H9 (cell line): ENCODE measurements at regions not wholly inside any gene's neighbourhood (a gene's known extent, or its start where the extent isn't known, plus 50 kb on each side); places are given as distances from the start of the nearest gene placed in this dataset.

Experiments
- DNase-seq: peaks from one replicate; pipeline ENCODE4 v3.0.0-alpha.2; 2017
- H2AFZ ChIP-seq: one replicate; pipeline ENCODE4 v1.6.1; 2013; ENCODE audit warnings: mild to moderate bottlenecking, low read length, control low read depth, moderate library complexity
- H2AK5ac ChIP-seq: 2 replicates; pipeline ENCODE4 v1.6.1; 2013; ENCODE audit warnings: low read length, control low read depth, mixed read lengths; ENCODE audit not compliant: insufficient read length
- H2BK120ac ChIP-seq: one replicate; pipeline ENCODE4 v1.6.1; 2013; ENCODE audit warnings: low read depth, mild to moderate bottlenecking, low read length, control low read depth, inconsistent platforms; ENCODE audit not compliant: poor library complexity, severe bottlenecking
- H2BK12ac ChIP-seq: 2 replicates; pipeline ENCODE4 v1.6.1; 2013; ENCODE audit warnings: low read length, control low read depth, mixed read lengths, low read depth; ENCODE audit not compliant: insufficient read length
- H2BK15ac ChIP-seq: 2 replicates; pipeline ENCODE4 v1.6.1; 2013; ENCODE audit warnings: low read depth, low read length, control low read depth
- H2BK20ac ChIP-seq: one replicate; pipeline ENCODE4 v1.6.1; 2013; ENCODE audit warnings: low read depth, mild to moderate bottlenecking, low read length, control low read depth, inconsistent platforms; ENCODE audit not compliant: poor library complexity, severe bottlenecking
- H2BK5ac ChIP-seq: 2 replicates; pipeline ENCODE4 v1.6.1; 2013; ENCODE audit warnings: low read length, control low read depth, mixed read lengths; ENCODE audit not compliant: insufficient read length
- H3K14ac ChIP-seq: 2 replicates; pipeline ENCODE4 v1.6.1; 2013; ENCODE audit warnings: low read length, control low read depth; ENCODE audit not compliant: insufficient read depth
- H3K18ac ChIP-seq: 2 replicates; pipeline ENCODE4 v1.6.1; 2013; ENCODE audit warnings: low read depth, mild to moderate bottlenecking, mixed read lengths, low read length, control low read depth; ENCODE audit not compliant: insufficient read length
- H3K23ac ChIP-seq: 2 replicates; pipeline ENCODE4 v1.6.1; 2013; ENCODE audit warnings: low read length, control low read depth, mixed read lengths, low read depth; ENCODE audit not compliant: insufficient read length
- H3K23me2 ChIP-seq: 2 replicates; pipeline ENCODE4 v1.6.1; 2013; ENCODE audit warnings: low read depth, mild to moderate bottlenecking, mixed read lengths, low read length, control low read depth; ENCODE audit not compliant: insufficient read length, poor library complexity, severe bottlenecking
- H3K27ac ChIP-seq: 2 replicates; pipeline ENCODE4 v1.5.1; 2013; ENCODE audit warnings: low read length, control low read depth, mixed read lengths, low read depth; ENCODE audit not compliant: insufficient read length
- H3K27me3 ChIP-seq: 2 replicates; pipeline ENCODE4 v1.6.1; 2013; ENCODE audit warnings: low read length, control low read depth, inconsistent platforms; ENCODE audit not compliant: insufficient read depth
- H3K4ac ChIP-seq: 2 replicates; pipeline ENCODE4 v1.6.1; 2013; ENCODE audit warnings: low read depth, mild to moderate bottlenecking, control low read depth, inconsistent platforms, low read length, moderate library complexity
- H3K4me1 ChIP-seq: 2 replicates; pipeline ENCODE4 v1.6.1; 2013; ENCODE audit warnings: low read length, control low read depth, inconsistent platforms; ENCODE audit not compliant: insufficient read depth
- H3K4me2 ChIP-seq: 2 replicates; pipeline ENCODE4 v1.6.1; 2013; ENCODE audit warnings: low read length, control low read depth, mixed read lengths; ENCODE audit not compliant: insufficient read length, insufficient read depth
- H3K56ac ChIP-seq: 2 replicates; pipeline ENCODE4 v1.6.1; 2013; ENCODE audit warnings: low read depth, mild to moderate bottlenecking, mixed read lengths, low read length, control low read depth; ENCODE audit not compliant: insufficient read length
- H3K79me1 ChIP-seq: 2 replicates; pipeline ENCODE4 v1.6.1; 2013; ENCODE audit warnings: low read depth, mild to moderate bottlenecking, moderate library complexity, low read length, control low read depth, inconsistent platforms; ENCODE audit not compliant: insufficient read depth, poor library complexity, severe bottlenecking
- H3K79me2 ChIP-seq: 2 replicates; pipeline ENCODE4 v1.6.1; 2013; ENCODE audit warnings: low read length, control low read depth, inconsistent platforms; ENCODE audit not compliant: insufficient read depth
- H3K9ac ChIP-seq: 2 replicates; pipeline ENCODE4 v1.6.1; 2013; ENCODE audit warnings: low read length, control low read depth, mixed read lengths; ENCODE audit not compliant: insufficient read length; ENCODE audit errors: extremely low read depth
- H3K9me3 ChIP-seq: one replicate; pipeline ENCODE4 v1.6.1; 2013; ENCODE audit warnings: low read depth, low read length, inconsistent platforms; ENCODE audit not compliant: control insufficient read depth
- H3T11ph ChIP-seq: one replicate; pipeline ENCODE4 v1.6.1; 2013; ENCODE audit warnings: mild to moderate bottlenecking, low read length, control low read depth, inconsistent platforms
- H4K20me1 ChIP-seq: one replicate; pipeline ENCODE4 v1.6.1; 2013; ENCODE audit not compliant: control insufficient read depth, insufficient read length, insufficient read depth
- H4K5ac ChIP-seq: 2 replicates; pipeline ENCODE4 v1.6.1; 2013; ENCODE audit warnings: low read depth, mild to moderate bottlenecking, mixed read lengths, low read length, control low read depth; ENCODE audit not compliant: insufficient read length
- H4K8ac ChIP-seq: replicated peaks from 2 replicates; pipeline ENCODE4 v1.6.1; 2013; ENCODE audit warnings: low read length, control low read depth, mixed read lengths, low read depth; ENCODE audit not compliant: insufficient read length
- H4K91ac ChIP-seq: 2 replicates; pipeline ENCODE4 v1.6.1; 2013; ENCODE audit warnings: low read depth, mild to moderate bottlenecking, moderate library complexity, mixed read lengths, low read length, control low read depth; ENCODE audit not compliant: insufficient read length
- H3K27ac Mint-ChIP-seq, 3 experiments: 2 replicates in 2 of 3; 3 replicates in 1 of 3; pipeline ENCODE4 v1.8.0; 2020 to 2021; ENCODE audit warnings: mixed read lengths in 3 of 3, mild to moderate bottlenecking in 1 of 3, moderate library complexity in 1 of 3
- H3K27me3 Mint-ChIP-seq: 2 replicates; pipeline ENCODE4 v1.8.0; 2021; ENCODE audit warnings: low read depth, mild to moderate bottlenecking, moderate library complexity, mixed read lengths
- H3K36me3 Mint-ChIP-seq, 3 experiments: 2 replicates in 2 of 3; 3 replicates in 1 of 3; pipeline ENCODE4 v1.8.0; 2020 to 2021; ENCODE audit warnings: low read depth in 3 of 3, mixed read lengths in 3 of 3; ENCODE audit not compliant: insufficient read depth in 1 of 3
- H3K4me1 Mint-ChIP-seq, 2 experiments: 2 replicates each; pipeline ENCODE4 v1.8.0; 2020; ENCODE audit warnings: mixed read lengths in 2 of 2
- H3K4me3 Mint-ChIP-seq, 2 experiments: 2 replicates in 1 of 2; 3 replicates in 1 of 2; pipeline ENCODE4 v1.8.0; 2020 to 2021; ENCODE audit warnings: mild to moderate bottlenecking in 2 of 2, mixed read lengths in 2 of 2, moderate library complexity in 1 of 2
- H3K9me3 Mint-ChIP-seq, 2 experiments: 2 replicates in 1 of 2; 3 replicates in 1 of 2; pipeline ENCODE4 v1.8.0; 2020; ENCODE audit warnings: mild to moderate bottlenecking in 2 of 2, mixed read lengths in 2 of 2, moderate library complexity in 1 of 2
- WGBS: extraction: QIAGEN DNeasy Blood & Tissue Kit; methylation state at CpG from one replicate; pipeline ENCODE4 v1.1.7; 2013; ENCODE audit warnings: missing lambda C conversion rate, low lambda C conversion rate, mixed read lengths; ENCODE audit not compliant: insufficient read length; ENCODE audit errors: extremely low coverage; 5-methylcytosine and 5-hydroxymethylcytosine counted together
- TF ChIP-seq, protein P1 (sequence below): fragments of 200-600 bp; sonication (generic); conservative IDR thresholded peaks from 3 replicates; pipeline ENCODE4 v1.8.0; 2021; ENCODE audit warnings: antibody characterized with exemption, mild to moderate bottlenecking

DNA sequence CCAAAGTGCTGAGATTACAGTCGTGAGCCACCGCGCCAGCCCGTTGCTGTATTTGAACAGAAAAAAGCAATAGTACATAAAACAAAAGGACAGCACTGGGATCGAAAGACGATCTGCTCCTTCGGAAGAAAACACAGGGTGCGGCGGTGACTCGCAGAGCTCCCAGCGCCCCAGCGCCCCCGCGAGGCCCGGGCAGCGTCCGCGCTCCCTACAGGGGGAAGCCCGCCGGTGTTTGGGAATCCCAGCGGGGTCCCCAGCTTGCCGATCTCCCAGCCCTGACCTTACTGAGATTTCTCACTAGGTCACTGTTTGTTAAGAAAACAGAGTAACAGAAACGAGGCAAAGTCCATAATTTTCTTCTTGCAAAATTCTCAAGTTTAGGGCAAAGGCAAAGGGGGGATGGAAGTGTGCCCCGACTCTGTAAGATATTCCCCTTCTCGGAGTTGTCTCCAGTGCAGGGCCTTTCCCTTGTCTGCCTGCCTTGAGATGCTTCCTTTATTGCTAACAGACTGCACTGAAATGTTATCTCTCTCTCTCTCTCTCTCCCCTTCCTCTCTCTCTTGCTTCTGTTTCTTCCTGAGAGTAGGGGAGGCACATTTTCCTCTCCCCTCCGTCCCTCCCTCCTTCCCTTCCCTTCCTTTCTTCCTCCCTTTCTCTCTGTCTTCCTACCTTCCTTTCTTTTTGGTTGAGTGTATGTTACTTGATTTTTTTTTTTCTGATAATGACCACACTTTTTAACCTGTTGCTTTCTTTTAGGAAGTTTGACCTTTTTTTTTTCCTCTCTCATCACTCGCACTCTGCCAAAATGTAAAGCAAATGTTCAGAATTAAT is 91.9 kb downstream of the TMEM30B start:
- H3K27me3 Mint-ChIP-seq, result peaks cover 8% of the 10 kb centered on the region

More for the DNA sequence above, 91.9 kb downstream of the TMEM30B start:
- WGBS, result no CpG with 5 or more reads among the region's 27 CpGs
- H3K18ac ChIP-seq, result no peak overlapping the region
- no peaks in the 10 kb centered on the region for H3K79me1 ChIP-seq
- no peaks in the 10 kb centered on the region for H3K9me3 ChIP-seq
- peak overlapping the region in 1 of 3 experiments; percentile 4; a peak in 3 of 7 replicates for H3K27ac Mint-ChIP-seq
- H3K36me3 Mint-ChIP-seq, result no peaks in the 10 kb centered on the region; a peak in 1 of 7 replicates
- H3K4me1 Mint-ChIP-seq, result peaks cover 21 to 25% of the 10 kb centered on the region in 2 experiments
- H2BK20ac ChIP-seq, result no peak overlapping the region
- H4K5ac ChIP-seq, result no peak overlapping the region
- H2BK15ac ChIP-seq, result no peak overlapping the region
- DNase-seq, result peak; percentile 78
- H3K27me3 ChIP-seq, result no peaks in the 10 kb centered on the region
- peak overlapping the region; percentile 16 to 66; a peak in 4 of 5 replicates for H3K4me3 Mint-ChIP-seq
- no peak overlapping the region for H2BK120ac ChIP-seq
- no peaks in the 10 kb centered on the region for H3K9me3 Mint-ChIP-seq
- no peak overlapping the region for H2BK5ac ChIP-seq
- H3K4me2 ChIP-seq, result peak overlapping the region; percentile 52
- no peak overlapping the region for H4K91ac ChIP-seq
- no peaks in the 10 kb centered on the region for H3K23me2 ChIP-seq
- no peak overlapping the region for H3K56ac ChIP-seq
- H3T11ph ChIP-seq, result no peak overlapping the region
- peak overlapping the region; percentile 42 for H2AFZ ChIP-seq
- no peak overlapping the region for H4K8ac ChIP-seq
- H3K4me1 ChIP-seq, result peaks cover 4% of the 10 kb centered on the region; the same call in 1 of the 2 replicates
- TF ChIP-seq, protein P1, sequence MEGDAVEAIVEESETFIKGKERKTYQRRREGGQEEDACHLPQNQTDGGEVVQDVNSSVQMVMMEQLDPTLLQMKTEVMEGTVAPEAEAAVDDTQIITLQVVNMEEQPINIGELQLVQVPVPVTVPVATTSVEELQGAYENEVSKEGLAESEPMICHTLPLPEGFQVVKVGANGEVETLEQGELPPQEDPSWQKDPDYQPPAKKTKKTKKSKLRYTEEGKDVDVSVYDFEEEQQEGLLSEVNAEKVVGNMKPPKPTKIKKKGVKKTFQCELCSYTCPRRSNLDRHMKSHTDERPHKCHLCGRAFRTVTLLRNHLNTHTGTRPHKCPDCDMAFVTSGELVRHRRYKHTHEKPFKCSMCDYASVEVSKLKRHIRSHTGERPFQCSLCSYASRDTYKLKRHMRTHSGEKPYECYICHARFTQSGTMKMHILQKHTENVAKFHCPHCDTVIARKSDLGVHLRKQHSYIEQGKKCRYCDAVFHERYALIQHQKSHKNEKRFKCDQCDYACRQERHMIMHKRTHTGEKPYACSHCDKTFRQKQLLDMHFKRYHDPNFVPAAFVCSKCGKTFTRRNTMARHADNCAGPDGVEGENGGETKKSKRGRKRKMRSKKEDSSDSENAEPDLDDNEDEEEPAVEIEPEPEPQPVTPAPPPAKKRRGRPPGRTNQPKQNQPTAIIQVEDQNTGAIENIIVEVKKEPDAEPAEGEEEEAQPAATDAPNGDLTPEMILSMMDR, result peak; percentile 75
- H2BK12ac ChIP-seq, result no peak overlapping the region
- H2AK5ac ChIP-seq, result no peak overlapping the region
- H3K4ac ChIP-seq, result no peak overlapping the region
- no peaks in the 10 kb centered on the region for H3K79me2 ChIP-seq
- no peak overlapping the region for H3K9ac ChIP-seq
- H3K27ac ChIP-seq, result no peak overlapping the region
- H3K14ac ChIP-seq, result no peak overlapping the region
- no peaks in the 10 kb centered on the region for H4K20me1 ChIP-seq
- no peak overlapping the region for H3K23ac ChIP-seq
